Right lobe of liver (tissue), 4 donors: ENCODE measurements at regions not wholly inside any gene's neighbourhood (a gene's known extent, or its start where the extent isn't known, plus 50 kb on each side); places are given as distances from the start of the nearest gene placed in this dataset.

Source experiments
- POLR2A ChIP-seq: fragments of 450-650 bp; IDR thresholded peaks from one replicate; pipeline ENCODE4 v1.6.1; 2017; ENCODE audit warnings: antibody characterized with exemption, mild to moderate bottlenecking
- TF ChIP-seq, protein P1 (sequence below), 4 donors: fragments of 200-600 bp in 3 of 4; fragments of 450-650 bp in 1 of 4; IDR thresholded peaks; one replicate each; pipeline versions ENCODE4 v1.5.1 to v1.8.0; 2016 to 2022; ENCODE audit warnings: antibody characterized with exemption in 4 of 4, mild to moderate bottlenecking in 2 of 4
- donor health status: DM: no; HTN: no; CAD: no.
- donor health status: DM: no; HTN: no; CAD: no.
- donor health status: DM: no; HTN: yes; CAD: no.

DNA sequence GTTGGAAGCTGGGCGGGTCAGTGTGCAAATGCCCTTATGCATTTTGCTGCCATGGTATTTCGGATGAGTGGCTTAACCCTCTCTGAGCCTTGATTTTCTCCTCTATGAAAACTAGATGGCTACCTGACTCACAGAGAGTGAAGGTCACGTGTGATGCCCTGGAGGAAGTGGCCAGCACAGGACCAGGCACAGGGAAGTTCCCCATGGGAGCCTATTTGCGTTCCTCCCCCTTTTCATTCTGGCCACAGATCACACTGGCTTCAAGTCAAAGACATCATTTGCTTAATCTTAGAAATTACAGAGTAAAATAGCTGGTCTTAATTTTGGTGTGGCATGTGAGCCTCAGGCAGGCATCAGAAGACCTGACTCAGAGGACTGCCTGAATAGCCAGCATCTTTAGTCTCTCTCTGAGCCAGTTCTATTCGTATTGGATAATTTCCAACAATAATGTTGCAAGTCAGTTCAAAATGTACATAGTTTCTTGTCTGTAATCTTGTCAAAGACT, 57.6 kb upstream of the CD302 start:
- no peak for TF ChIP-seq POLR2A
- TF ChIP-seq, protein P1, sequence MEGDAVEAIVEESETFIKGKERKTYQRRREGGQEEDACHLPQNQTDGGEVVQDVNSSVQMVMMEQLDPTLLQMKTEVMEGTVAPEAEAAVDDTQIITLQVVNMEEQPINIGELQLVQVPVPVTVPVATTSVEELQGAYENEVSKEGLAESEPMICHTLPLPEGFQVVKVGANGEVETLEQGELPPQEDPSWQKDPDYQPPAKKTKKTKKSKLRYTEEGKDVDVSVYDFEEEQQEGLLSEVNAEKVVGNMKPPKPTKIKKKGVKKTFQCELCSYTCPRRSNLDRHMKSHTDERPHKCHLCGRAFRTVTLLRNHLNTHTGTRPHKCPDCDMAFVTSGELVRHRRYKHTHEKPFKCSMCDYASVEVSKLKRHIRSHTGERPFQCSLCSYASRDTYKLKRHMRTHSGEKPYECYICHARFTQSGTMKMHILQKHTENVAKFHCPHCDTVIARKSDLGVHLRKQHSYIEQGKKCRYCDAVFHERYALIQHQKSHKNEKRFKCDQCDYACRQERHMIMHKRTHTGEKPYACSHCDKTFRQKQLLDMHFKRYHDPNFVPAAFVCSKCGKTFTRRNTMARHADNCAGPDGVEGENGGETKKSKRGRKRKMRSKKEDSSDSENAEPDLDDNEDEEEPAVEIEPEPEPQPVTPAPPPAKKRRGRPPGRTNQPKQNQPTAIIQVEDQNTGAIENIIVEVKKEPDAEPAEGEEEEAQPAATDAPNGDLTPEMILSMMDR (IDR thresholded peaks at IDR 0.05), result no peak
